HG03558 (cell line): ENCODE measurements at regions not wholly inside any gene's neighbourhood (a gene's known extent, or its start where the extent isn't known, plus 50 kb on each side); places are given as distances from the start of the nearest gene placed in this dataset.

Source experiments
- ATAC-seq: cut with Tn5 transposase; IDR thresholded peaks from one replicate; pipeline ENCODE4 v1.9.1; 2021; ENCODE audit warnings: moderate number of reproducible peaks; ENCODE audit not compliant: unreplicated experiment; ENCODE audit errors: extremely low read depth

- no peak for ATAC-seq
These were observed 527.2 kb downstream of the GBA3 start for GRCh38 chr4:23219779-23220408.

DNA sequence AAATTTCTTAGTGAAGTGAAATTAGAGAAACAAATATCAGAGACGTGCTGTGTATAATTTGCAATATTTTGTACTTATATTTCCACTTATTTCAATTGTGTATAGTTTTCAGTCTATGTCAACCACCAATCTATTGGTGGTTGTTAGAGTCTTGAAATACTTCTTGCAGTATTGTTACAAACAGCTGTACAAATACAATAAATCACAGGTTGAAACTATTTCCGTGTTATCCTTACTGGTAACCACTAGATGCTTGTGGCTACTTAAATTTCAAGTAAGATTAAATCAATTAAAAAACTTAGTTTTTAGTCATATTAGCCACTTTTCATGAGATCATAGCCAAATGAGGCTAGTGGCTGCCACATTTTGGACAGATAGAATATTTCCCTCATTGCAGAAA, 520.5 kb downstream of the GBA3 start:
- no peak for ATAC-seq

DNA sequence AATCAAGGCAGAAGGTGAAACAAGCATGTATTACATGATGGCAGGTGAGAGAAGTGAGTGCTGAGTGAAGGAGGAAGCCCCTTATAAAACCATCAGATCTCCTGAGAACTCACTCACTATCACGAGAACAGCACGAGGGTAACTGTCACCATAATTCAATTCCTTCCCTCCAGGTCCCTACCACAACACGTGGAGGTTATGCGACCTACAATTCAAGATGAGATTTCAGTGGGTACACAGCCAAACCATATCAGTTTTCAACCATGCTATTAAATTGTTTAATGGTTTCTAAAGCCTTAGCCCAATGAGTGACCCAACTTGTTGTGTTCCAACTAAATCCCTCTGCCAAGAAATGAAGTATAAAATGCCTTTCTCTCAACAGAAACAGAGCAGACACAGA, 519.8 kb downstream of the GBA3 start:
- no peak for ATAC-seq

DNA sequence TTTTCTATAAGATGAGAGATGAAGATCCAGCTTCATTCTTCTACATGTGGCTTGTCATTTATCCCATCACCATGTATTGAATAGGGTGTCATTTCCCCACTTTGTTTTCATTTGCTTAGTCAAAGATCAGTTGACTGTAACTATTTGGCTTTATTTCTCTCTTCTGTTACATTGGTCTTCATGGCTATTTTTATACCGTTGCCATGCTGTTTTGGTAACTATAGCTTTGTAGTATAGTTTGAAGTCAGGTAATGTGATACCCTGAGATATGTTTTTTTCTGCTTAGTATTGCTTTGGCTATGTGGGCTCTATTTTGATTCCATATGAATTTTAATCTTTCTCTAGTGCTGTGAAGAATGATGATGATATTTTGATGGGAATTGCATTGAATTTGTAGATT, 514.3 kb downstream of the GBA3 start:
- no peak for ATAC-seq

- no peak for ATAC-seq
These were observed 510.0 kb downstream of the GBA3 start for GRCh38 chr4:23202712-23203247.

DNA sequence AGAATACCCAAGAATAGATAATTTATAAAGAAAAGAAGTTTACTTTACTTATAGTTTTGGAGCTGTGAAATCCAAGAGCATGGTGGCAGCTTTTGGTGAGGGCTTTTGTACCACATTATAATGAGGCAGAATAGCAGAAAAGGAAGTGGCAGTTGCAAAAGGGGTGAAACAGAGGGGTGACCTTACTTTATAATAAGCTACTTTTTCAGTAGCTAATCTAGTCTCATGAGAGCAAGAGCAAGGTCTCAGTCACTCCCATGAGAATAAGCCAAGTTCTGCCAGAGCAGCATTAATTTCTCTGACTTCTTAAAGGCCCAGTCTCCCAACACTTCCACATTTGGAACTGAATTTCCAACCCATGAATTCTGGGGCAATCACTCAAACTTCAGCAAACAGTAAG, 502.0 kb downstream of the GBA3 start:
- ATAC-seq: no peak

GRCh38 chr4:23174179-23174578, 481.4 kb downstream of the GBA3 start:
- ATAC-seq: no peak

DNA sequence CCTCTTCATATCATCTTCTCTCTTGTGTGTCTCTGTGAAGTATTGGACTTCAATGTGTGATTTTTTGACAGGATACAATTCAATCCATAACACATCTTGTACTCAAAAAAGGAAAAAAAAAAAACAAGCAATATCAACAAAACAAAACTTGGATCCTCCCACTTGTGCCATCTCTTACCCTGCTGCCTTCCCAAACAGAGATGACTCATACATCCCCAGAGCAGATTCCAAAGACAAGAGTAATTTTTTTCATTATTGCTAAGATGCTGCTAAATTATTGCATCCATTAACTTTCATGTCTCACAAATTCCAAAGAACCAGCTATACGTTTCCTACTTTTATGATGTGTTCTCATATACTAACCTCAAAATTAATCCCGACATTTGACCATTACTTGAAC, 479.2 kb downstream of the GBA3 start:
- ATAC-seq: no peak

- no peak for ATAC-seq
These were observed 477.0 kb downstream of the GBA3 start for GRCh38 chr4:23169608-23170311.

- ATAC-seq: no peak
These were observed 474.2 kb downstream of the GBA3 start for GRCh38 chr4:23166919-23167318.

- no peak for ATAC-seq
These were observed 473.7 kb downstream of the GBA3 start for GRCh38 chr4:23166407-23166806.

DNA sequence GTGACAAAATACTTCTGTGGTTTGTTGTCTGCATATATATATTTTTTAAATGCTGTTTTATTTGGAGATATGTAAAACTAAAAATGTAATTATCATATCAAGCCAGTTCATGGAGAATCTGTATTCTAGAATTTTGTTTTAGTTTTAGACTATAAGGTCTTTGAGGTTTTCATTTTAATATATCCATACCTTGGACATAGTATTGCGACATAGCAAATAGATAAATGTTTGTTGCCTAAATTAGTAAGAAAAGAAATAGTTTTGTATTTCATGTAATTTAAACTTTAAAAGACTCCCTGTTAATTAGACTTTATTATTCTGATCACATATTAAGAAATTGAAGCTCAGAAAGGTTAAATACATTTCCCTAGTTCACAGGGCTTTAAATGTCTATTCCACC, 472.9 kb downstream of the GBA3 start:
- ATAC-seq: no peak

- ATAC-seq: no peak
These were observed 471.1 kb downstream of the GBA3 start for GRCh38 chr4:23163647-23164436.

GRCh38 chr4:23162275-23162674, 469.5 kb downstream of the GBA3 start:
- no peak for ATAC-seq

GRCh38 chr4:23161787-23162186, 469.1 kb downstream of the GBA3 start:
- no peak for ATAC-seq

- no peak for ATAC-seq
These were observed 460.3 kb downstream of the GBA3 start for GRCh38 chr4:23153076-23153475.

GRCh38 chr4:23149815-23150214, 457.1 kb downstream of the GBA3 start:
- no peak for ATAC-seq

- ATAC-seq: no peak
These were observed 452.0 kb downstream of the GBA3 start for GRCh38 chr4:23144707-23145106.

- ATAC-seq: no peak
These were observed 443.3 kb downstream of the GBA3 start for GRCh38 chr4:23135792-23136645.

GRCh38 chr4:23134331-23134730, 441.6 kb downstream of the GBA3 start:
- ATAC-seq: no peak
